NB4 (cell line): ENCODE measurements at regions not wholly inside any gene's neighbourhood (a gene's known extent, or its start where the extent isn't known, plus 50 kb on each side); places are given as distances from the start of the nearest gene placed in this dataset.

Source experiments
- DNase-seq: peaks from one replicate; pipeline ENCODE4 v3.0.0; 2010; ENCODE audit warnings: low read depth
- H3K4me3 ChIP-seq: one replicate; pipeline ENCODE4 v1.5.1; 2011; ENCODE audit warnings: mild to moderate bottlenecking, low read depth, low read length, moderate library complexity
- MYC ChIP-seq: IDR thresholded peaks from 2 replicates; pipeline ENCODE4 v1.6.1; 2011; ENCODE audit warnings: low read depth, low read length
- POLR2A ChIP-seq: IDR thresholded peaks from 2 replicates; pipeline ENCODE4 v1.6.1; 2011; ENCODE audit warnings: mild to moderate bottlenecking; ENCODE audit not compliant: insufficient read length; ENCODE audit errors: extremely low read depth
- TF ChIP-seq, protein P1 (sequence below): IDR thresholded peaks from one replicate; pipeline ENCODE4 v1.5.1; 2012; ENCODE audit warnings: low read depth, low read length
- TF ChIP-seq, protein P2 (sequence below): IDR thresholded peaks from 2 replicates; pipeline ENCODE4 v1.6.1; 2011; ENCODE audit warnings: low read depth, low read length

DNA sequence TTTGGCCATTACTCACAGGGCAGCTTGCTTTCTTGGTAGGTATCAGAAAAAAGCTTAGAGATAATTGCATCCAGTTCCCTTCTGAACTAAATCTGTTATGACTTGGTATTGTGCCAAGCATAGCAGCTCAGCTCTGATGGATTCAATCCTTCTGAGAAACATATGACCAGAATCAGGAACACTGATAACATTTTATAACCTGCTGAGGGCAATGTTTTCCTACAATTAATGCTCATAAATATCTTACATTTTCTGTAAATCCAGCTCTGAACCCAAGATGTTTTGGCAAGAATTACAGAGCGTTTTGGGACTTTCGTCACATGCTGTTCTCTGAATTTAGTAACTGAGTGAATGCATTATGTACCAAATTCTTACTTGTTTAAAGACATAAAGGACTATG, 167.8 kb downstream of the KIF20B start:
- H3K4me3 ChIP-seq = no peak overlapping the region
- no peak for DNase-seq
- TF ChIP-seq, protein P1, sequence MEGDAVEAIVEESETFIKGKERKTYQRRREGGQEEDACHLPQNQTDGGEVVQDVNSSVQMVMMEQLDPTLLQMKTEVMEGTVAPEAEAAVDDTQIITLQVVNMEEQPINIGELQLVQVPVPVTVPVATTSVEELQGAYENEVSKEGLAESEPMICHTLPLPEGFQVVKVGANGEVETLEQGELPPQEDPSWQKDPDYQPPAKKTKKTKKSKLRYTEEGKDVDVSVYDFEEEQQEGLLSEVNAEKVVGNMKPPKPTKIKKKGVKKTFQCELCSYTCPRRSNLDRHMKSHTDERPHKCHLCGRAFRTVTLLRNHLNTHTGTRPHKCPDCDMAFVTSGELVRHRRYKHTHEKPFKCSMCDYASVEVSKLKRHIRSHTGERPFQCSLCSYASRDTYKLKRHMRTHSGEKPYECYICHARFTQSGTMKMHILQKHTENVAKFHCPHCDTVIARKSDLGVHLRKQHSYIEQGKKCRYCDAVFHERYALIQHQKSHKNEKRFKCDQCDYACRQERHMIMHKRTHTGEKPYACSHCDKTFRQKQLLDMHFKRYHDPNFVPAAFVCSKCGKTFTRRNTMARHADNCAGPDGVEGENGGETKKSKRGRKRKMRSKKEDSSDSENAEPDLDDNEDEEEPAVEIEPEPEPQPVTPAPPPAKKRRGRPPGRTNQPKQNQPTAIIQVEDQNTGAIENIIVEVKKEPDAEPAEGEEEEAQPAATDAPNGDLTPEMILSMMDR = no peak
- TF ChIP-seq, protein P2, sequence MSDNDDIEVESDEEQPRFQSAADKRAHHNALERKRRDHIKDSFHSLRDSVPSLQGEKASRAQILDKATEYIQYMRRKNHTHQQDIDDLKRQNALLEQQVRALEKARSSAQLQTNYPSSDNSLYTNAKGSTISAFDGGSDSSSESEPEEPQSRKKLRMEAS = no peak
- no peak for TF ChIP-seq MYC
- TF ChIP-seq POLR2A = no peak

DNA sequence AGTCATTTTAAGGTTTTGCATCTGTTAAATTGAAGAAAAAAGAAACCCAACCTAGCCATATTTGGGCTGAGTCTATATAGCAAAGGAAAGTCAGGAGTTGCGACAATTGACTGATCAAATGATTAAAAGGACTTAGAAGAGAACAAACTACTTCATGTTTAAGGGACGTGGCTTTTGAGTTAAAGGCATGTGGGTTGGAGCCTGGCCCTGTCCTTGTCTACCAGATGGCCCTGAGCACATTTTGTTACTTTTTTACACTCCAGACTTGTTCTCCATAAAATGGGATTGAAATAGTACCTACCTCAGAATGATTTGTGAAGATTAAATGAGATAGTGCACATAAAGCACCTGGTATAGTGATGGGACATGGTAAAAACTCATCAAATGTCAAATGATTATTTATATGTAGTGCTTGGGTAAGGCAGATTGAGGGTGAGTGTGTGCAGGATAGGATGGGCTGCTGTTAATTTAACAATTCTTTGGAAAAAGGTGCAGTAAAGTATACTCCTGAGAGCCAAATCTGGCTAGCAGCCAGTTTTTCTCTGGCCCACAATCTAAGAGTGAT, 168.3 kb downstream of the KIF20B start:
- H3K4me3 ChIP-seq = no peak overlapping the region
- no peak for DNase-seq
- no peak for TF ChIP-seq POLR2A
- TF ChIP-seq, protein P1 = no peak

DNA sequence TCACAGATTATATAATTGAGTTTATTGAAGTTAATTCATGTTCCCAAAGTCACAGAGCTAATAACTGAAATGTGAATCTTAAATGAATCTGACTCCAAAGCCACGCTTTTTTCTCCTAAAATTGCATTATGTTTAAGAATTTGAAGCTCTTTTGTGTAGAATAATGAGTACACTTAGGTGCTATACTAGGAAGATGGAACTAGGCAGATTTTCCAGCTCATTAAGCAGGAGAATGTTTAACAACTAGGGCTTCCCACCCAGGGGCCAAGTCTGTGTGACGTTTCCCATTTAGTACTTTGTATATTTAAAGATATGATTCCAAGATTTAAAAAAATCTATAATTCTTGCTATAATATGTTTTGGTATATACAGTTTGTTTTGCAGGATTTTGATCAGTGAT, 169.5 kb downstream of the KIF20B start:
- H3K4me3 ChIP-seq = no peak overlapping the region
- DNase-seq = no peak
- TF ChIP-seq MYC = no peak
- TF ChIP-seq, protein P1 = no peak
- TF ChIP-seq, protein P2 = no peak
- no peak for TF ChIP-seq POLR2A

DNA sequence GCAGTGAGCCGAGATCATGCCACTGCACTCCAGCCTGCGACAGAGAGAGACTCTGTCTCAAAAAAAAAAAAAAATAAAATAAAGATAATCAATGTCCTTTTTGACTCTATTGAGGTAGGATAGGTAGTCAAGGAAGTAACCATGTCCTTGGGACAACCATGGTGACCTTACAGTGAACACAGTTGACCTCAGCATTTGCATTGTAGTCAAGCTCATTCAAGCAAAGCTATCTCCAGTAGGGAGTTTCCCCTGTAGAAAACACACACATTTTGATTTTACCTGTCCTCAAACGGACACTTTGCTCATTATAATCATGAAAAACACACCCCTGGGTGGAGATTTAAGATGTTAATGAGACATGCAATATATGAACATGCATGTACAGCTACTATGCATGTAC, 171.7 kb downstream of the KIF20B start:
- TF ChIP-seq MYC (no peak), POLR2A (no peak)
- TF ChIP-seq, protein P1 = no peak
- TF ChIP-seq, protein P2 = no peak
- H3K4me3 ChIP-seq = no peak overlapping the region
- DNase-seq = no peak

DNA sequence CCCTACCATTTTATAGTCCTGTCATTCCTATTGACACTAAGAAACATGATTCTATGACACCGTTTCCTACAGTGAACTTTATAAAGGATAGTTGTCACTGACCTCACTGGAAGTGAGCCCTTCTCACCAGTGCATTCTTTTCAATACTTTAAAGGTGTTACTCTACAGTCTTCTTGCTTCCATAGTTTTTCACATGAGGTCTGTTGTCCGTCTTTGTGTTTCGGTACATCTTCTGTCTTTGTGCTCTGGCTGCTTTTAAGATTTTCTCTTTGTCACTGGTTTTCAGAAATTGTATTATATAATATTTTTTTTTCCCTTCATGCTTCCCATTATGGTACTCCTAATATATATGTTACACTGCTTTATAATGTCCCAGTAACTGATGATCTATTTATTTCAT, 174.2 kb downstream of the KIF20B start:
- TF ChIP-seq, protein P2 = no peak
- TF ChIP-seq, protein P1 = no peak
- no peak for TF ChIP-seq MYC
- no peak for TF ChIP-seq POLR2A
- no peak overlapping the region for H3K4me3 ChIP-seq
- DNase-seq = no peak

DNA sequence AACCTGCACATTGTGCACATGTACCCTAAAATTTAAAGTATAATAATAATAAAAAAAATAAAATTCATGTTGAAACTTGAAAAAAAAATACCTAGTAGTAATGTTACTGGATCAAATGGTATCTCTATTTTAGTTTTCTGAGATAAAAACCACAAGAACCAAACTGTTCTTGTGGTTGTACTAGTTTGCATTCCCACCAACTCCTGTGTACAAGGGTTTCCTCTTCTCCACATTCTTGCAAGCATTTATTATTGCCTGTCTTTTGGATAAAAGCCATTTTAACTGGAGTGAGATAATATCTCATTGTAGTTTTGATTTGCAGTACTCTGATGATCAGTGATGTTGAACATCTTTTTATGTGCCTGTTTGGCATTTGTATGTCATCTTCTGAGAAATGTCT, 177.7 kb downstream of the KIF20B start:
- no peak for DNase-seq
- H3K4me3 ChIP-seq = no peak overlapping the region
- TF ChIP-seq, protein P1 = no peak
- TF ChIP-seq, protein P2 = no peak
- TF ChIP-seq MYC (no peak), POLR2A (no peak)
